ENCODE measurements at regions not wholly inside any gene's neighbourhood (a gene's known extent, or its start where the extent isn't known, plus 50 kb on each side); places are given as distances from the start of the nearest gene placed in this dataset.

DNA sequence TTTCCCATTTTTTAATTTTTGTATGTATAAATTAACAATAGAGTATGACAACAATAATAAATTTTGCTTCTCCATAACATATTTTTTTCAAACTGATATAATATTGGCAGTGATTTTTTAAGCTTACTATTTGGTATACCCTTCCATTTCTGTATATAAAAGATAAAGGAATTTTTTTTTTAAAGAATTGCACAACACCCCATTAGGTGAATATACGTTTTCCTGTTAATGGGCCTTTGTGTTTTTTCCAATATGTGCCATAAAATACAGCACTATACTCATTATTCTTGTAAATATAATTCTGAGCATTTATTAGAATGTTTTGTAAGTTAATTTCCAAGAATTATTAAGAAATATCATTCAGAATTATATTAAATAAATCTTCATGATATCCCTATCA lies 515.2 kb upstream of the RGS18 start:
- DNase-seq, result no peak

DNA sequence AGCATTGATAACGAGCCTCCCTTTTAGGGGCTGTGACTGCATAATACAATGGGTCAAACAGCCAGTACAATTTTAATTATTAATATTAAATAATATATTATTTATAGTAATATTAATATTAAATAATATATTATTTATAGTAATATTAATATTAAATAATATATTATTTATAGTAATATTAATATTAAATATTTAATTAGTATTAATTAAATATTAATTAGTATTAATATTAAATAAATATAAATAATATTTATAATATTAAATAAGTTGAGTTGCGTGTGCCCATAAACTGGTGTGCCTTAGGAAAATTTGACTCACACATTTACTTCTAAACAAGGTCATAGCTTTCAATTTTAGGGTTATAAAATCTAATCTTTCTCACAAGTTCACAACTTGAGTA lies 509.3 kb upstream of the RGS18 start:
- DNase-seq, result no peak

DNA sequence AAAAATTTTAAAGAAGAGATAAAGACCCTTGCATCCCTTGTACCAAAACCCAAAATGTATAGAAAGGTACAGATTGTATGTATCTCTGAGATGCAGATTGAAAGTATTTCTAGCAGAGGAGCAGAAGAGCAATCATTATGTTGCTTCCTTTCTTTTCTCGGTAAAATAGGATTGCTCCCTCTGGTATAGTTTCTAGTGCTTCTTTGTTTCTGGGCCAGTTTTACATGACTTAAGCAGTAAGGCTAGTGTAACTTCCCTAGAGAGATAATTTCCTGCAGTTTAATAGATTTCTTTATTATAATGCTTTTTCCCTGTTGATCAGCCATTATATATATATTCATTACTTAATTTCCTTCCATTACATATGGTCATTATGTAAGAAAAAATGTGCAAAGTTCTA lies 496.2 kb upstream of the RGS18 start:
- no peak for DNase-seq

DNA sequence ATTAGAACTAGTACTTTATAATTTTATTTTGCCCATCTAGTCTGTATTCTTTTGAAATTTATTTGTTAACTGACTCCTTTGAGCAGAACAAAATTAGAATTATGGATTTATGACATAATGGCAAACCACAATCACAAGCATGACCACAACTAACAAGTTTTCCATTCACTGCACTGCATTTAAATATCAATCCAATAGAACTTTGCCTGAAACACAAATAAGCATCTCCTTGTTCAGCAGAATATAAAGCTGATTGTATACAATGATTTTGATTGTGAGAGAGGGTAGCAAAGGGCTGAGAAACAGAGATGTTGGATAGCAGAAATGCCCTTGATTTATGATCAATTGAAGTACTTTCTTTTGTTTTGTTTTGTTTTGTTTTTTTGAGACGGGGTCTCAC lies 495.5 kb upstream of the RGS18 start:
- DNase-seq, result no peak

DNA sequence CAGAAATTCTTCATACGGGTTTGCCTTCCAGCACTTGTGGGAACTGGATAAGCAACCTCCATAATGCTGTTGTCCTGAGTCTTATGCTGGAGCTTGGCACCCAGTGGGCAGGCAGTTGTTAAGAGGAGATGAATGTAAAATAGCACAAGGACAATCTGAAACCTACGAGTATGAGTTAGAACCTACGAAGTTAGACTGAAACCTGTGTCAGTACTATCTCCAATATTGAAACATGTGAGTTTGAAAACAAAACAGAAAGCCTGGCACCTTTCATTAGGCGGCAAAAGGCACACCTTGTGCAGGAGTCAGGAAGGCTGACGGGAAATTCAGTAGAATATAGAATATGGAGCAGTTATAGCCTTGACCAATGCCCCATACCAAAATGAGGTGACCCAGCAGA lies 489.7 kb upstream of the RGS18 start:
- no peak for DNase-seq

DNA sequence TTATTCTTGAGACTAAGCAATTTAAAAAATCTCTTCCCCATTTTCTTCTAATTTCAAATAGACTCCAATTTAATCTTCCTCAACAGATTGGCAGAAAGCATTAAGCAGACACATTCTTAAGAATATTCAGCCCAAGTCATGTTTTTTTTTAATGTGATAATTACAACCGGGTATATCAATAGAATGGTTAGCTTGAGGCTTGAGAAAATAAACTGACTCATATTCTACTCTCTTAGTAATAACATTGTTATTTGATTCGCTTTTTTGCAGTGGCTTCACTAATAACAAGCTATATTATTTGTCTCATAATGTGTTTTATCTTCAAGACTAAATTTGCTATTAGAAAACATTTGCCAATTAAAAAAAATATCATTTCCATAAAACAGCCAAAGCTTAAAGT lies 488.6 kb upstream of the RGS18 start:
- no peak for DNase-seq

DNA sequence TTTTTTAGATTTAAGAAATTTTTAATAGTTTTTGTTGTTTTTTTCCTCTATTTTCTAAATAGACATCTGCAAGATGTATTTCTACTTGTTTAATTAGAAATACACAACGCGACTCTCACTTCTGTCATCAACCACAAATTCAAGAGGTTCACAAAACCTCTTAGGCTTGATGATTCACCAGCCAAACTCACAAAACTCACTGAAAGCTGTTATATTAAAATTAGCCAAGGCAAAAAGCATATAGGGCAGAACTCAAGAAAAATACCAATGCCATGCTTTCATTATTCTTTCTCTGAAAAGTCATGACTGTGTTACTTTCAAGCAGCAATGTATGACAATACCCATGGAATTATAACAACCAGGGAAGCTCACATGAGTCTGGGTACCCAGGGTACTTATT lies 487.0 kb upstream of the RGS18 start:
- DNase-seq, result no peak

DNA sequence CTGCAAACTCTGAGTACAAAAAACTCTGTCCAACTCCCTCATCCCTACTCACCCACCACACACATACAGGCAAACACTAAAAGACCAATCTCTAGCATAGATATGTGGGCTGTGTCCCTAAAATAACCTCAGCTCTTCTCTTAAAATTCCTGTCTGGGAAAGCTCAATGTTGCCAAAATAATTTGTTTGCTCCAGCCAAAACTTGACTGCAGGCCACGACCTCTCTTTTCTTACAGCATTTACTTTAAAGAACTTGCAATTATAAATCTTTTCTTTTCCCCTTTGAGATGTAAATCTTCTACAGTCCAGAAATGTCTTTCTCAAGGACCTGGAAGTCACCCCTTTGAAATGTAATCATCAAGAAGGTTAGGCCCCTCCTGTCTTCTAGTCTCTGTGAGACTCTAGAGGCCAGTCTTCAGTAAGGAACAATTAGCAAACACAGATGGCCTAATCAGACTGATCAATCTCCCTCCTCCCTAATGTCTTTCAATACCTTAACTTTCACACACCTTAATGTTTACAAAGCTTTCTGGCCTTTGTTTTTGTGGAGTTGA lies 483.6 kb upstream of the RGS18 start:
- DNase-seq, result no peak

DNA sequence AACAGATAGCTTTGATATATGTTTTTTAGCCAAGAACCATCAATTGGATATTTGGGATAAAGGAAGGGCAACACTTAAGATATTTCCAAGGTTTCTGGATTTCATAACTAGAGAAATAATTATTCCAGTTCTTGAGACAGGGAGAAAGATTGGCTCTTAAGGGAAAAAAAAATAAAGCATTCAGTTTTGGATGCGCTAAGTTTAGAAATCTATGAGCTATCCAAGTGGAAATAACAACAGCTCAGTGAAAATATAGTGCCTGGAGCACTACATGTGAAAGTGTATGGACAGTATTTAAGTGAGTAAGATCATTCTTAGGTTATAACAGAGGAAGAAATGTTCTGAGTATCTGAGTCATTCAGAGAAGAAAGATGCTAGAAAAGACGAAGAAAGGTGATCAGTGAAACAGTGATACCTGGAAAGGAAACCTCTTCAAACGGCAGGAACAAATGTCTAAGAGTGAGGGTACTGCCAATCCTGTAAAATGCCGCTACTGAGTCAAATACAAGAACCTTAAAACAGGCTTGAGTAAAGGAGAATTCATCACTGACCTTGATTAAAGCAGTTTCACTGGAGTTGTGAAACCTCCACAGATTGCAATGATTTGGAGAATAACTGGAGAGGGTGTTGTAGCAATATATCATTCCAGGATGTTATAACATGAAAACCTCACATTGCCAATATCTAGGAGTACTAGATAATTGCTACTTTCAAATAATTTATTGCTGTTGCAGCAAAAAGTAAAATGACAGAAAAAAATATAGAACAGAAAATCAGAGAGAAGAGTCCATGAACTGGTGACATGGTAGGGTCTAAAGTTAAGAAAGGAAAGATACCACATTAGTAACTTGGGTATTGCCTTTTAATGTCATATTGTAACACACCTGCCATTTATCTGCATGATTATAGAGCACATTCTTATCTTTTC lies 482.1 kb upstream of the RGS18 start:
- no peak for DNase-seq

DNA sequence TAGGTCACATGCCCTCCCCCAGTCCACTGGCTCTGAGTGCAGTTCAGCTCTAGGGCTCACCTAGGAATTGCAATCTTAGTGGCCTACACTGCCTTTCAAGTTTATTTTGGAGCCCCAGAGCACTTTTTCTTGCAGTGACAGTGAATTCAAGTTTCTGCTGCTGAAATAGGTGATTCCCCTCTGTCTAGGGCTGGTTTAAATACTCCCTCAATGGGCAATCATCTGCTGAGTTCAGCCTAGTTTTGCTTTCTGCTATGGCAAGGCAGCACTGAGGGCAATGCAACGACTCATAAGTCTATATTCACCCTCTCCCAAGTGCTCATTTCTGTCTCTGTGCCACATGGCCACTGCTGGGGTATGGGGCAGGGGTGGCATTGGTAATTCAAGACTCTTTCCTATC lies 472.6 kb upstream of the RGS18 start:
- DNase-seq, result no peak

DNA sequence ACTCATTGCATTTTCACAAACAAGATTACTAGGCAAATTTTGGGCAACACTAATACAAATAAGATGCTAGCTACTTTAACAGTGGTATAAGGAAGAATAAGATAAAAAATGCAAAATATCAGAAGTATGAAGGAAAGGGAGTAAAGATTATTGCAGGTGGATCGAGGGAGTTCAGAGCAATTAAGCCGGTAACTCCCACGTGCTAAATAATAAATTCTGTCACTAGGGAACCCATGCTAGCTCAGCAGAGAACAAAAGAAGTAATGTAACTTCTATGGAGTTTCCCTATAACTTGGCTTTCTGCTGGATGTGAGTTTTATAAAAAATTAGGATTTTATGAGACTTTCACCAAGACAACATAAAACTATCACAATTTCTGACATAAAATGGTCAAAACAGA lies 470.5 kb upstream of the RGS18 start:
- DNase-seq, result no peak

DNA sequence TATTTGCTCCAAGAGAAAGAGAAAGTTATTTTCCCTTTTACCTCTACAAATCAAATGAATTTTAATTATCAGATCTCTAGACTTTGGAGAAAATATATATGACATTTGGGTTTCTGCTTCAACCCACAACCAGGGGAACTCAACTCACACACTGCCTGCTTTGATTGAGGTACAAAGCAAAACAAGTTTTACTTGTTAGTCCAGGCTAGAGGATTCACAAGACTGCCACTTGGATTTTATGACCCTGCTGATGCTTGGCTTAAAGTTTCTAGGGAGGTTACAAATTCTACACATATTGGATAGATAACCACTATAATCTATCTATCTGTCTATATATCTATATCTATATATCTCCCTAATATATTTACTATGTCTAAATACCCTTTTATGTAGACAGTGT lies 467.3 kb upstream of the RGS18 start:
- DNase-seq, result no peak

DNA sequence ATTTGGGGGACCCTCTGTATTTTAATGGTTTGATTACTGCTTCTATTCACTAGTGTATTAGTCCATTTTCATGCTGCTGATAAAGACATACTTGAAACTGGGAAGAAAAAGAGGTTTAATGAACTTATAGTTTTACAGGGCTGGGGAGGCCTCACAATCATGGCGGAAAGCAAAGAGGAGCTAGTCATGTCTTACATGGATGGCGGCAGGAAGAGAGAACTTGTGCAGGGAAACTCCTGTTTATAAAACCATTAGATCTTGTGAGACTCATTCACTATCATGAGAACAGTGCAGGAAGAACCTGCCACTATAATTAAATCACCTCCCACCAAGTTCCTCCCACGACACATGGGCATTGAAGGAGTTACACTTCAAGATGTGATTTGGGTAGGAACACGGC lies 464.5 kb upstream of the RGS18 start:
- no peak for DNase-seq

DNA sequence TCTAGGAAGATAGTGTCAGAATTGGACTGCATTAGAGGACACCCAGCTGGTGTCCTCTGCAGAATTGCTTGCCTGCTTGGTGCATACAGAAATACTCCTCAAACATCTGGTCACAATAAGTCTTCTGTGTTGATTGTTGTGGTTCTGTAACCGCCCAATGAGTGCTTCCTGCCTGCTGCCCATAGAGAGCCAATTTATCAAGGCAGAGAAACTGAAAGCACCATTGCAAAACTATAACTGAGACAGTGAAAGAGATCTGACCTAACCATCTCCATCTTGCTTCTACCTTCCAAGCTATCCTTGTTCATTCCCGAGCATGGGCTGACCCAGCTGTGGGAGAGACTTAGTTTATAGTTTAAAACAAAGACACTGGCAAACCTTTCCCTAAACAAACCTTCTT lies 462.4 kb upstream of the RGS18 start:
- no peak for DNase-seq

DNA sequence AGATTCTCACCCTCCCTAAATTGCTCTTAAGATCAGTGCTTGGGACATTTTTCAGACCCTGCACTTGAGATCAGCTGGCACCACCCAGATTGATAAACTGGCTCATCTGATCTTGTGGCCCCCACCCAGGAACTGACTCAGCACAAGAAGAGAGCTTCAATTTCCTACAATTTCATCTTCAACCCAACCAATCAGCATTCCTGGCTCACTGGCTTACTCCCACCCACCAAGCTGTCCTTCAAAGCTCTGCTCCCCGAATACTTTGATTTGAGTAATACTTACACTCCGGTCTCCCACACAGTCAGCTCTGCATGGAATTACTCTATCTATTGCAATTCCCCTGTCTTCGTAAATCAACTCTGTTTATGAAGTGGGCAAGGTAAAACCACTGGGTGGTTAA lies 461.9 kb upstream of the RGS18 start:
- DNase-seq, result no peak

DNA sequence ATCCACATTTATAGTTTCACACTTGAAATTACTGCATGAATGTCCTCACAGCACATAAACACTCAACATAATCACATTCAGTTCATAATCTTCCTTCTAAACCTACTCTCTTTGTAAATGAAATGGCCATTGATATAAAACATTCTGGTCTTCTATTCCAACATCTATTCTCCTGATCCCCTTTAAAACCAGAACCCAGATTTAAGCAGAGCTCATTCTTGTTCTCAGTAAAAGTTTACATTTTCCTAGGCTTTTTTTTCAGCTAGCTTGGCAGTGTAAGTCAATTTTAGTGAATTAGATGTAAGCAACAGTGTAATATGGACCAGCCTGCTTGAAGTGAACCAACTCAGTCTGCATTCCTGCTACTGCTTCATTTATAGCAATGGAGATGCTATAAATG lies 460.7 kb upstream of the RGS18 start:
- DNase-seq, result no peak

DNA sequence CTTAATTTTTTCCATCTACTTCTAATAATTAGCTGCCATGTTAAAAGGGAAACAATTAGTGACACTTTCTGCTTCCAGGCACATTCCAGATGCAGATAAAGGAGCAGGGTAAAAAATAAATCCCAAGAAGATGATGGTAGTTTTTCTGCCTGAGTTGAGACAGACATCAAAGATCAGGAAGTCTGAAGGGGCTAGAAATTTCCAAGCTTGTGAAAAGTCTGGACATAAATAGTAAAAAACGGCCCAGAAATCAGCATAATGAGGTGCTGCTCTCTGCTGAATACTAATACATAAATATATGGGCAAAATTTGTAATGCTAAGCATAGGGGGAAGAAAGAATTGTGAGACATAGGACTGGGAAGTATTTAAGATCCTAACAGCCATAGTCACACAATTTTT lies 460.0 kb upstream of the RGS18 start:
- DNase-seq, result no peak

DNA sequence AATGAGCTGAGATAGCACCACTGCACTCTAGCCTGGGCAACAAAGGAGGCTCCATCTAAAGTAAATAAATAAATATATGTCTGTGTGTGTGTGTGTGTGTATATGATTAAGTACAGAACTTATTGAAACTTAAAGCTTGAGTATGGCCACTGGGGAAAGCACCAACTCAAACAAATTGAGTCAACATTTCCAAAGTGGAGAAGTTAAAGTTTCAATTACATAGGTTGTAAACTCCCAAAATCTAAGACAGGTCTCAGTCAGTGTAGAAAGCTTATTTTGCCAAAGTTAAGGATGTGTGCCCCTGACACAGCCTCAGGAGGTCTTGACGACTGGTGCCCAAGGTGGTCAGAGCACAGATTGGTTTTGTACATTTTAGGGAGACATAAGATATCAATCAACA lies 458.9 kb upstream of the RGS18 start:
- no peak for DNase-seq

DNA sequence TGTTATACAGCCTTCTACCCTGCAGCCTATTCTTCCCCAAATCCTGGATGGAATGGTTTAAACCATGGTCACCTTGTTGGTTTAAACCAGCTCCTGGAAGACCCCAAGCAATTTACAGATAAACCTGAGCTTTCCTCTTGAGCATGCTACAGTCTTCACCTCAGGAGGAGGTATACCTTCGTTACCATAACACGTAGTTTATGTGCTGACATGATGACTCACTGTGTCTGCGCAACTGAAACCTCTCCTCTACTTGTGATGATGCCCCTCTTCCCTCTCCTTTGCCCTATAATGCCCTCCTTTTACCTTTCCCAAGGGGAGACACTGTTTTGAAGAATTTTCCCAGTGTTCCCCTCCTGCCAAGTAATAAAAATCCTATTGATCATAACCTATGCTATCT lies 457.3 kb upstream of the RGS18 start:
- no peak for DNase-seq

DNA sequence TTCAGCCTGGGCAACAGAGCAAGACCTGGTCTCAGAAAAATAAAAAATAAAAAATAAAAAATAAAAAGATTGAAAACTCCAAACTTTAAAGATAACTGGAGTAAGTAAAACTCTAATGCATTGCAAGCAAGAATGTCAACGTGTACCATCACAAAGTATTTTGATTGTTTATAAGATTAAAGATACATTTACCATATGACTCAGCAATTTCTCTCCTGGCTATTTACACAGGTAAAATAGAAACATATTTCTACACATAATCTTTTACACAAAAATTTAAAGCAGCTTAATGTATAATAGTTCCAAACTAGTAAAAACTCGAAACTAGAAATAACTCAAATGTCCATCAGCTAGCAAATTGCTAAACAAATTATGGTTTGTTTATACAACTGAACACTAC lies 456.1 kb upstream of the RGS18 start:
- no peak for DNase-seq

DNA sequence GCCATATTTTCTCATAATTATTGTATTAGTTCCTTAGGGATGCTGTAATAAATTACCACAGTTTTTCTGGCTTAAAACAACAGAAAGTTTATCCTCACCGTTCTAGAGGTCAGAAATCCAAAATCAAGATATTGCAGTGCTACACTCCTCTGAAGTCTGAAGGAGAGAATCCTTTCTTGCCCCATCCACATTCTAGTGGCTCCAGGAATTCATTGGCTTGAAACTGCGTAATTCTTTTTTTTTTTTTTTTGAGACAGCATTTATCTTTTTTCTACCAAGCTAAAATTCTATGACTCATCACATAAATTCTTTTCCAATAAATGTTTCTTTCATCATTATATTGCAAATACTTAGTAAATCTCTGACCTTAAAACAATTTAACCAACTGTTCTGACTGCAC lies 451.0 kb upstream of the RGS18 start:
- no peak for DNase-seq

DNA sequence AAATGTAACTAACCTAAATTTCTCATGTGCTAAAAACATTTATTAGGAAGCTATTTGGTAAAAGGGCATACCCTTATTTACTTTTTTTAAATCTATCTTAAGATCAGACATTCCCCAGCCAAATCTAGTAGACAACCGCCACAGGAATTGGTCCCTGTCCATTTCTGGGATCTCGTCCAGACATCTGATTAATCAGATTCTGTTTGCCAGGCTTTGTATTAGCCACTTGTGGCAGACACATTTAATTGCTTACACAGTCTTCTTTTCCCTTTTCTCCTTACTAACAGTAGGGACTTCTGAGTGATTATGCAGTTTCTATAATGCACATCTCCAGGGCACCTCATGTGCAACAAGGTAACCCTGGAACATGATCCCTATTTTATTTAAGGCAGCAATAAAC lies 449.0 kb upstream of the RGS18 start:
- DNase-seq, result no peak

DNA sequence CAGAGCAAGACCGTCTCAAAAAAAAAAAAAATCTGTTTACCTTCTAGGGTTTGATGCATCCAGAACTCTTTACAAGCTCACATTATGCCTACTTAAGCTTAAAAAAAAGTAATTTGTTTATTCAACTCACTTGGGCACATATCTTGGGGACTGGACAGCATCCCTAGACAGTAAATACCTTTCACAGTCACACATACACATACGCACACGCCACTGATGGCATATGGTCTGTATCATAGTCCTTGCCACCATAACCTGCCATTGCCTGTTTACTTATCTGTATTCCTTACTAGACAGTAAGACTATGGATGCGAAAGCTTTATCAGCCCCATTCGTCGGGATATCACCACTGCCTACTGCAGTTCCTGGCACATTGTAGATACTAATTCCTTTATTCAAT lies 446.3 kb upstream of the RGS18 start:
- DNase-seq, result no peak

DNA sequence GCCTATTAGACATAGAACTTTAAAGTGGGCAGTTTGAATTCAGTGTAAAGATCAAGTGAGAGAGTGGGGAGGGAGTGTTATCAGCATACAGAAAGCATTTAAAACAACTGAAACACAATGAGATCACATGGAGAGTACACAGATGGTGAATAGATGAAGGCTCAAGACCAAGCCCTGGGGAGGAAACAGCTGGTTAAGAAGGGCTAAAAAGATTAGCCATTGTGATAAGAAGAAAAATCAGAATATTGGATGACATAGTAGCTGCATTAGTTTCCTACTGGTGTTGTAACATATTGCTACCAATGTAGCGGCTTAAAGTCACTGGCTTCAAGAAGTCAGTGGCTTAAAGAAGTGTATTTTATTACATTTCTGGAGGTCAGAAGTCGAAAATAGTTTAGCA lies 443.4 kb upstream of the RGS18 start:
- DNase-seq, result no peak

Data from anterior cingulate cortex (tissue), 58 donors.